Ectodermal cell (in vitro differentiated cells): ENCODE measurements at regions not wholly inside any gene's neighbourhood (a gene's known extent, or its start where the extent isn't known, plus 50 kb on each side); places are given as distances from the start of the nearest gene placed in this dataset.

ENCODE experiments used
- H3K27ac ChIP-seq: 2 replicates; pipeline ENCODE4 v1.7.0; 2013; ENCODE audit warnings: mild to moderate bottlenecking, low read depth, low read length; ENCODE audit not compliant: insufficient read depth, poor library complexity, severe bottlenecking
- H3K27me3 ChIP-seq: 2 replicates; pipeline ENCODE4 v1.7.0; 2013; ENCODE audit warnings: mild to moderate bottlenecking, low read length; ENCODE audit not compliant: insufficient read depth, control insufficient read depth, poor library complexity, severe bottlenecking
- H3K36me3 ChIP-seq: one replicate; pipeline ENCODE4 v1.7.0; 2013; ENCODE audit warnings: low read length; ENCODE audit not compliant: control insufficient read depth, insufficient read depth
- H3K4me1 ChIP-seq: one replicate; pipeline ENCODE4 v1.7.0; 2013; ENCODE audit warnings: low read length; ENCODE audit not compliant: control insufficient read depth, insufficient read depth
- H3K4me3 ChIP-seq: 2 replicates; pipeline ENCODE4 v1.7.0; 2013; ENCODE audit warnings: low read depth, low read length, control low read depth; ENCODE audit not compliant: insufficient read depth
- H3K9me3 ChIP-seq: 2 replicates; pipeline ENCODE4 v1.7.0; 2013; ENCODE audit warnings: mild to moderate bottlenecking, low read length, moderate library complexity; ENCODE audit not compliant: control insufficient read depth
- WGBS, 2 experiments: methylation state at CpG; one replicate each; pipeline ENCODE4 v1.1.7; 2013; ENCODE audit warnings: missing lambda C conversion rate in 2 of 2; 5-methylcytosine and 5-hydroxymethylcytosine counted together

DNA sequence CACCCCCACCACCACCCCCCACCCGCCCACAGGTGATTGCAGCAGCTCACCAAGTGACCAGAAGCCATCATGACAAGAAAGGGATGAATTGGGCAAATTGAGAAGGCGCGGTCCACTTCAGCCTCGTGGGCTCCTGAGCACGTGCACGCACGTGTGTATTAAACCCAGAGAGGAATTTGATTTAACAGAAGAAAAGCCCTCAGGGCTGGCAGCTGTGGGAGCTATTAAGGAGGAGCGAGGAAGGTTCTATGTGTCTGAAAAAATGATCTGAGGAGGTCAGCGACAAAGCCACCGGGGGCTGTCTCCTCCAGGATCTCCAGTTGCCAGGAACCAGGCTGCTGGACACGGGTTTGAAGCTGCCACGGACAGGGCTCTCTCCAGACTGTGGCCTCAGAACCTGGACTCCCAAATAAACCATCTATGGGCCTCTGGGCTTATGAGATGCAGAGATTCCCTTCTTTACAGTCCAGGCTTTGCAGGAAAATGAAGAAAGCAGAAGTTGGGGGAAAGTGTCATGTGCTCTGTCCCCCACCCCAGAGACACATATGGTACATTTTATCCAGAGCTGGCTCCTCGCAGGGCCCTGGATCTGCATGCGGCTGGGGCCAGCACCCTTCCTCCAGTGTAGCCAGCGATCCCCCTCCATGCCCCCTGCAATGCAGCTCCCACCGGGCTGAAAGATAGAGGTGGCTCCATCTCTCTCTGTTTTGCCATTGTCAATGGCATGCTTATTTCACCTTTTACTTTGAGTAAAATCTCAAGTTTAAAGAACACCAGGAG lies 219.7 kb upstream of the RPL38 start:
- Histone ChIP-seq H3K9me3 (no peaks in the 10 kb centered on the region), H3K36me3 (no peaks in the 10 kb centered on the region), H3K4me1 (no peaks in the 10 kb centered on the region), H3K27me3 (no peaks in the 10 kb centered on the region), H3K27ac (no peak overlapping the region), H3K4me3 (no peak overlapping the region)
- WGBS, 2 experiments, result 94 to 95% methylated on average over 15 to 16 of the region's 16 CpGs

DNA sequence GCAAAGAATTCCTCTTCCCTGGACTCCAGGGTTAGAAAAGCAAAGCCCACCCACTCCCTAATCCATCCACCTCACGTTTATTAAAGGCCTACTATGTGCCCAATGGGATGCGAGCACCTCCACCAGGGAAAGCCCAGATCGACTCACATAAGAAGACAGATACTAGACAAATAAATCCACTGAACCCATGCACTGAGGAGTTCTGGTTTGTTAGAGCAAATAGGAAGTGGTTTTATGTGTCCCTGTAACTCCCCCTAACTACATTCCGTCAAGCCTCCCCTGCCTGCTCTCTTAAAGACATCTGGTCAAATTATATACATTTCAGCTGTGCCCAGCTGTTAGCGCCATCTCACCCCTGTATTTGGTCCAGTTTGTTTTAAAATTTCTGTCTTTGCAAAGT lies 218.5 kb upstream of the RPL38 start:
- Histone ChIP-seq H3K27ac (no peak overlapping the region), H3K27me3 (no peaks in the 10 kb centered on the region), H3K36me3 (no peaks in the 10 kb centered on the region), H3K4me1 (no peaks in the 10 kb centered on the region), H3K4me3 (no peak overlapping the region), H3K9me3 (no peaks in the 10 kb centered on the region)
- WGBS, 2 experiments, result 85 to 89% methylated on average over 5 of the region's 5 CpGs

DNA sequence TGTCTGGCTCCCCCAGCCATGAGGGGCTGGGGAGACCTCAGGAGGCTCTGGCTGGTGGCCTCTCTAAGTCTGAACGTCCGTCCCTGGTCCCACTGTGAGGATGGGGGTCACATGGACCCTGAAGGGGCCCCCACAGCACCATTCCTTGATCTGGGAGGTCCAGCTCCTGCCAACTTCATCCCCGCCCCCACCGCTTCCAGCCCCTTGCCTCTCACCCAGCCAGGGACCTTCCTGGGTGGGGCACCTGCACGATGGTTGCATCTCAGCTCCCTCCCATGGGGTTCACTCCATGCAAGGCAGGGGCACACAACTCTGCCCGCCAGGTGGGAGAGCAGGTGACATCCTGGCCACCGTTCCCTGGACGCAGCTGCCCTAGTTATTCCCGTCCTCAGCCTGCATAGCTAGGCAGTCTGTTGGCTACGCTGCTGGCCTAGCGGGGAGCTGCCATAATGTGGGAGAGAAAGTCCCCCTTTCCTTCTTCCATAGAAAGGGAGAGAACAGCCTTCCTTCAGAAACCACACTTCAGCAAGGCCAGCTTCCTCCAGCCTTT lies 217.9 kb upstream of the RPL38 start:
- 94 to 95% methylated on average over 11 of the region's 11 CpGs for WGBS, 2 experiments
- H3K27me3 ChIP-seq, result no peaks in the 10 kb centered on the region
- H3K27ac ChIP-seq, result no peak overlapping the region
- H3K4me1 ChIP-seq, result no peaks in the 10 kb centered on the region
- no peak overlapping the region for H3K4me3 ChIP-seq
- no peaks in the 10 kb centered on the region for H3K9me3 ChIP-seq
- no peaks in the 10 kb centered on the region for H3K36me3 ChIP-seq

DNA sequence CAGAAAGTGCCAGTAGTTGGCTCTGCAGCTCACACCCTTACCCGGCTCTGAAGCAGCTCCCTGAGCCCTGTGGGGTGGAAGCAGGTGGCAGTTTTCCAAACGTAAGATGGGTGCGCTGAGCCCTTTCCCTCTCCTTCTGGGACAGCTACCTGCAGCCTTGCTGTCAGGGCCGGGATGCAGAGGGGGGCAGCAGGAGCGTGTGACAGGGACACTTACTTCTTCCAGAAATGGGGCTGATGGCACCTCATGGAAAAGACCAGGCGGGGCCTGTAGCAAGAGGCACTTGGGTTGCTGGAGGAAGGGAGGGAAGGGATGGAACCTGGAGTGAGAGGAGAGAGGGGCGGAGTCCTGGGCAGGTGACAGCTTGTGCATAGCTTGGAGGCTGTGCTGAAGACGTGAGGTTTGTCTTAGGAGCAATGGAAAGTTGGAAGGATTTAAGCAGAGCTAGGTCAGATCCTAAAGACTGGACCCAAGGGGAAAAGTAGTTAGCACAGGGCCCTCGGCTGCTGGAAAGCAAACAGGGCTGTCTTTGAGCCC lies 216.8 kb upstream of the RPL38 start:
- Histone ChIP-seq H3K27me3 (no peaks in the 10 kb centered on the region), H3K4me3 (no peak overlapping the region), H3K27ac (no peak overlapping the region), H3K9me3 (no peaks in the 10 kb centered on the region), H3K36me3 (no peaks in the 10 kb centered on the region), H3K4me1 (no peaks in the 10 kb centered on the region)
- WGBS, 2 experiments, result 89 to 91% methylated on average over 9 of the region's 9 CpGs

DNA sequence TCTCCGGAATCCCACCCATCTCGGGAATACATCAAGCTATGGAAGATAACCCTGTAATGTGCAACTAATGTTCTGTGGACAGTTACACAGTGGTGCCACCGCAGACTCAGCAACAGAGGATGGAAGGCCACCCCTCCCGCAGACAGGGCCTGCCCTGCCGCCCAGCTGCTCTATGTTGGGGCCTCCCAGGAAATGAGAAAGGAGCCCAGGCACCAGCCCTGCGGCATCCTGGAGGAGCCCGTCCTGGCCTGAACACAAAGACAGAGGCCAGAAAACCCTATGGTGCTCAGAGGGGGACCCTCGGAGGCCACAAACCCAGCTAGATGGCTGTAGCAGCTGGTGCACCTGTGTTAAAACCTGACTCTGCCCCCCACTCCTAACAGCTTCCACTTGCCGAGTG lies 216.1 kb upstream of the RPL38 start:
- no peaks in the 10 kb centered on the region for H3K4me1 ChIP-seq
- no peak overlapping the region for H3K27ac ChIP-seq
- no peaks in the 10 kb centered on the region for H3K27me3 ChIP-seq
- 86 to 93% methylated on average over 9 of the region's 9 CpGs for WGBS, 2 experiments
- H3K9me3 ChIP-seq, result no peaks in the 10 kb centered on the region
- H3K4me3 ChIP-seq, result no peak overlapping the region
- no peaks in the 10 kb centered on the region for H3K36me3 ChIP-seq

DNA sequence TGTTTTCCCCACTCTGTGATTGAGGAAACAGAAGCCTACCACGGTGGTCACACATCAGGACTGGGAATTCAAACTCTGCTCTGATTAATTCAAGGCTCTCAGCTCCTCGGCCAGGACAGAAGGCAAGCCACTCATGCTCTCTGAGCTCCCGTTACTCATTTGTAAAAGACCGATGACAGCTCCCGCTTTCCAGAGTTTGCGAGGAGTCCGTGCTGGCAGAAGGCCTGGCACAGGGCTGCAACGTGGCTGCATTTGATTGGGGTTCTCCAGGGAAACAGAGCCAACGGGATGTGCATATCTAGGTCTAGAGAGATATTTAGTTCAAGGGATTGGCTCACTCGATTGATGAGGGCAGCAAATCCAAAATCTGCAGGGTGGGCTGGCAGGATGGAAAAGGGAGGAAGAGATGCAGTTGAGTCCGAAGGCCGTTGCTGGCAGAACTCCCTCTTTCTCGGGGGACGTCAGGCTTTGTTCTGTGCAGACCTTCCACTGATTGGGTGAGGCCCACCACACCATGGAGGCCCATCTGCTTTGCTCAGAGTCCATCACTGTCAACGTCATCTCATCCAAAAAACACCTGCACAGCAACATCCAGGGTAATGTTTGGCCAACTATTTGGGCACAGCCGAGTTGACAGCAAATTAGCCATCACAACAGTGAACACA lies 215.5 kb upstream of the RPL38 start:
- 88 to 92% methylated on average over 16 of the region's 16 CpGs for WGBS, 2 experiments

DNA sequence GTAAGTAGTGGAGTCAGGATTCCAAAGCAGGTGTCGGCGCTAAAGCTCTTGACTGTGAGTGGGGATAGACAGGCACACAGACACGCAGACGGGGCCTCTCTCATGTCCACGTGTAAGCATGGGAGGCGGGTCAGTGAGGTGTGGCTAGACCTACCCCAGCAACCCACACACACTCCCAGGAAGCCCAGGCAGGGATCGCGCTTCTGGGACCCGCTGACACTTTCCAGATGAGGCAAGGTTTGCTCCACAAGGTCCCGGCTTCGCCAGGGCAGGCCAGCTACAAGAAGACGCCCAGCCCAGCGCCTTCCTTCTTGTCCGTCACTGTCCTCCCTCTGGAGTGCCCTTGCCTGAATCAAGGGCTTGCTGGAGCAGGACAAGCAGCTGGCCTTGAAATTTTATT lies 213.8 kb upstream of the RPL38 start:
- Histone ChIP-seq H3K9me3 (no peaks in the 10 kb centered on the region), H3K4me3 (no peak overlapping the region), H3K27me3 (no peaks in the 10 kb centered on the region), H3K27ac (no peak overlapping the region), H3K4me1 (no peaks in the 10 kb centered on the region), H3K36me3 (no peaks in the 10 kb centered on the region)
- 93 to 95% methylated on average over 14 of the region's 14 CpGs for WGBS, 2 experiments

More for the DNA sequence above, 215.5 kb upstream of the RPL38 start:
- H3K27ac ChIP-seq, result no peak overlapping the region
- no peaks in the 10 kb centered on the region for H3K36me3 ChIP-seq
- H3K4me3 ChIP-seq, result no peak overlapping the region
- H3K4me1 ChIP-seq, result no peaks in the 10 kb centered on the region
- H3K27me3 ChIP-seq, result no peaks in the 10 kb centered on the region
- H3K9me3 ChIP-seq, result no peaks in the 10 kb centered on the region

DNA sequence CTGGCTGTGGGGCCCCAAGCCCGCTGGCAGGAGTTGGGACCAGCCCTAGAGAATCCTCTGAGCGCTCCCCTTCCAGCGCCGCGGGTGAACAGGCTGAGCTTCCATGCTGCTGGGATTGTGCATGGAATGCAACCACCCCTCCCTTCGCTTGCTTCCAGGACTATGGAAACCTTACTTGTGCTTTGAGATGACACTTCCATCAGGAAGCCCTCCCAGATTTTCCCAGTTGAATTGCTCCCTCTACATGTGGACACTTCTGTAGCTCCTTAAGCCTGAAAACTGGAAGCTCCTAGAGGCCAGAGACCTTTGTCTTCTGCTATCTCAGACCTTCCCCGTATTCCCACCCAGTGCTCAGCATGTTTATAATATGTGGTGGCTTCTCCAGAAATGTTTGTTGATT lies 213.2 kb upstream of the RPL38 start:
- Histone ChIP-seq H3K9me3 (no peaks in the 10 kb centered on the region), H3K36me3 (no peaks in the 10 kb centered on the region), H3K27ac (no peak overlapping the region), H3K27me3 (no peaks in the 10 kb centered on the region), H3K4me3 (no peak overlapping the region), H3K4me1 (no peaks in the 10 kb centered on the region)
- WGBS, 2 experiments, result 94 to 97% methylated on average over 6 to 7 of the region's 7 CpGs

DNA sequence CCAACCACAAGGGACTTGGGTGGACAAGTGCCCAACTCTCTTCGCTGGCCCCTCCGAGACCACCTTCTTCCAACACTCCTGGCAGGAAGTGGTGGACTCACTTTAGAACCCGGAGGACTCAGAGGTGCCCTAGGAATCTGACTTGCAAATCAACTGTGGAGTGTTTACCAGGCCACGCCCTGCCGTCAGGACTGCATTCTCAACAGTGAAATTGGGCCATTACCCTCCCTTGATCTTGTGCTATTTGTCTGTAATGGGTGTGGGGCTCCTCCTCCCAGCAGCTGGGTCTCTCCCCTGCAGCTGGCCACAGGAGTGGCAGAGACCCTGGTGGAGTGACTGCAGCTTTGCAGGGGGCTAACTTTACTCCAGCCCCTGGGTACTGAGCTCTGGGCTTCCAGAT lies 212.2 kb upstream of the RPL38 start:
- 87 to 90% methylated on average over 5 of the region's 5 CpGs for WGBS, 2 experiments
- Histone ChIP-seq H3K9me3 (no peaks in the 10 kb centered on the region), H3K4me3 (no peak overlapping the region), H3K27me3 (no peaks in the 10 kb centered on the region), H3K36me3 (no peaks in the 10 kb centered on the region), H3K4me1 (no peaks in the 10 kb centered on the region), H3K27ac (no peak overlapping the region)

DNA sequence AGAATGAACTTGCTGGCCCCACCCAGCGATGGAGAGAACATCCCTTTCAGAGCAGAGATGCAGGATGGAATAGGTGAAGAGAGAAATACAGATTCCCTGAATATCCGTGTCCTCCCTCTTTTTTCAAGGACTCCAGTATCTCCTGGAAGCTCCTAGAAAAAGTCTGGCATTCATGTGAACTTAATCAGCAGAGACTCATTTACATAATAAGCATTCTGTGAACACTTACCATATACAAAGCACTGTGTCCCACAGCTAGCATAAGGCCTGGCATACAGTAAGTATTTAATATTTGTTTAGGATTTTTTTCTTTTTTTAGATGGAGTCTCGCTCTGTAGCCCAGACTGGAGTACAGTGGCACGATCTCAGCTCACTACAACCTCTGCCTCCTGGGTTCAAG lies 208.5 kb upstream of the RPL38 start:
- H3K4me1 ChIP-seq, result no peaks in the 10 kb centered on the region
- no peaks in the 10 kb centered on the region for H3K9me3 ChIP-seq
- no peak overlapping the region for H3K27ac ChIP-seq
- 93 to 95% methylated on average over 4 of the region's 4 CpGs for WGBS, 2 experiments
- H3K4me3 ChIP-seq, result no peak overlapping the region
- H3K36me3 ChIP-seq, result no peaks in the 10 kb centered on the region
- H3K27me3 ChIP-seq, result no peaks in the 10 kb centered on the region
